ENCODE measurements at regions not wholly inside any gene's neighbourhood (a gene's known extent, or its start where the extent isn't known, plus 50 kb on each side); places are given as distances from the start of the nearest gene placed in this dataset.
"Not testable (repeated sequence)": the region's sequence is repeated elsewhere in the genome, so short reads cannot be mapped to it uniquely, and the experiment has no call there.

GRCh38 chr14:104252256-104253215 is 114.1 kb downstream of the KIF26A start:
- no peak for DNase-seq

GRCh38 chr14:104253223-104253822 is 114.9 kb downstream of the KIF26A start:
- DNase-seq: no peak

- DNase-seq: no peak
Observed at GRCh38 chr14:104253901-104254353, 115.5 kb downstream of the KIF26A start.

GRCh38 chr14:104254735-104255400 is 116.5 kb downstream of the KIF26A start:
- DNase-seq: no peak

- DNase-seq: no peak
Observed at GRCh38 chr14:104256025-104256424, 117.6 kb downstream of the KIF26A start.

GRCh38 chr14:104262515-104263514 is 124.4 kb downstream of the KIF26A start:
- no peak for DNase-seq

- no peak for DNase-seq
Observed at GRCh38 chr14:104263675-104264358, 125.4 kb downstream of the KIF26A start.

DNA sequence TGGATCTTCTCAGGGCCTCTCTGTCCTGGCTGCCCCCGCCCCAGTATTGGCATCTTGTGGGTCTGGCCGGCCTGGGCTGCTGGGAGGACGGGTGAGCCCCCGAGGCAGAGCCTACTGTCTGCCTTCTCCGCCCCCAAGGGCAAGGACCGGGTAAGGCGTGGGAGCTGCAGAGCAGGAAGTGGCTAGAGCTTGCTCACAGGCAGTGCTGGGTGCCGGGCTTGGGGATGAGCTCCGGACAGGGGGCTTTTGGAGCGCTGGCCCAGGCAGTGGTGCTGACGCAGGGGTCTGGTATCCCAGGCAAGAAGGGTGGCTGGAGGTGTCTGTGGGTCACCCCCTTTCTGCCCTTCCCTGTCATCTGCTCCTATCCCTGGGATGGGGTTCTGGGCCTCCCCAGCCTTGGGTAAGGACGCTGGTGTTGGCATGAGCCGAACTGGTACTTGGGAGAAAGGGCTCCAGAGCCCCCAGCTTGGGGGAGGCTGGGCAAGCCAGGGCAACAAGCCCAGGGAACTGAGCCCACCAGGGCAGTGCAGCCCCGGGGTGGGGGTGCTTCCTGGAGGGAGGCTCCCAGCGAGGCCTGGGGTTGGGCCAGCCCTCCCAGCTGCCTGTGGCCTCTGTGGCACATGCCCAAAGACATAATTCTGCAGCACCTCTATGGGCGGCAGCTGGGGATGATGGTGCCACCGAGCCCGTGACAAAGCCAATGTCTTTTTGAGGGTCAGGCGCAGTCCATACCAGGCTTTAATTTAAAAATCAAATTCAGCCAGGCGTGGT is 126.3 kb downstream of the KIF26A start:
- DNase-seq: no peak

GRCh38 chr14:104265918-104266630 is 127.7 kb downstream of the KIF26A start:
- no peak for DNase-seq

DNA sequence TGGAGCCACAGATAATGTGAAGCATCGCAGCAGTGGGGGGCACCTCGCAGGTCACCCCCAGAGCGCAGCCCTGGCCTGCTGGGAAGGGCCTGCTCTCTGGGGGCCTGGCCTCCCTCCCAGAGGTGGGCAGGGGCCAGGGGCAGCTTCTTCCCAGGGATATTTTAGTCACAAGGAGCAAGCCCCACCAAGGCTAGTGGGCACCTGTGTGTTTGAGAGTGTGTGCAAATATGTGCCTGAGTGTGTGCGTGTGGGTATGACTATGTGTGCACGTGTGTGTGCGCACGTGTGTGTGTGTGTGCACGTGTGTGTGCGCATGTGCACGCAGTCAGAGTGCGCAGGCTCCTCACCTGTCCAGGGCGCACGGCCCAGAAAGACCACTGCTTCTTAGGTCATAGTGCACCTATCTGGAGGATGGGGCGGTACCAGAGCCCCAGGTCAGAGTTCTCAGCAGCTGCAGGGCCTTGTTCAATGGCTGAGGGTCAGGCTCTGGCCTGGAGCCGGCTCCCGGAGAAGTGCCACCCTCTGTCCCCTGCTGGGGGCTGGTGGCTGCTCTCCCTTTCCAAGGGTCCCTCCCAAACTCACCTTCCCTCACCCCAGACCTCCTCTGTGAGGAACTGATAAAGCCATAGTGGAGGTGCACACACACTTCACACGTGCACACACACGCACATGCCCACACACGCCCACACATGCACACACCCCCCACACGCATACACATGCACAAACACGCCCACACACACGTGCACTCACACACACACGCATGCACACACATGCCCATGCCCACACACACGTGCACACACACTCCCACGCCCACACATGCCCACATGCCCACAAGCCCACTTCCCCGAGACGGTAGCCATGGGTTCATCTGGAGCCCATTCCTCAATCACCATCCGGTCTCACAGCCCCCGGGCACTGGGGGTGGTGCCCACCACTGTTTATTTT is 128.5 kb downstream of the KIF26A start:
- no peak for DNase-seq

DNA sequence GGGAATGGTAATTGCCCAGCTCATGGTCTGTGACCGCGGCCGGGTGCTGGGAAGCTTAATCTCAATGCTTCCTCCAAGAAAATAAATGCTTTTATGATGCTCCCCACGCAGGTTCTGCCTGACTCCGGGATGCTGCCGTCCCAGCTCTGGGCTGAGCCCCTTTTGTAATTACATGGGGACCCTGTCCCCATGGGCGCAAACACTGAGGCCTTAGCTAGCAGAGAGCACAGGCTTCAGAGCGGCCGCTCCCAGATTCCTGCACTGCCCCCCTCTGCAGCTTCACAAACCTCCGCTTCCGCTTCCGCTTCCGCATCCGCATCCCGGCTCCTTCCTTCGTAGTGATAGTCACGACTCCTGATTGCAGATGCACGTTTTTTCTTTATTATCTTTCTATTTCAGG is 129.5 kb downstream of the KIF26A start:
- no peak for DNase-seq

DNA sequence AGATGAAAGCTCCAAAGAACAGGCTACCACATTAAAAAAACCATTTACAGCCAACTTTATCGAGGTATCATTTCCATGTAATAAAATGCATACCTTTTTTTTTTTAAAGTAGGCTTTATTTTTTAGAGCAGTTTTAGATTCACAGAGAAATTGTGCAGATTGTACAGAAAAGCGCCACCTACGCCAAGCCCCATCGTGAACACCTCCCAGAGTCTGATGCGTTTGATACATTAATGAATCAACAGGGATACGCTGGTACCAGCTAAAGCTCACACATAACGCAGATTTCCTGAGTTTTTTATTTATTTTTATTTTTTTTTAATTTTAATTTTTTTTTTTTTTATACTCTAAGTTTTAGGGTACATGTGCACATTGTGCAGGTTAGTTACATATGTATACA is 129.9 kb downstream of the KIF26A start:
- no peak for DNase-seq

- no peak for DNase-seq
Observed at GRCh38 chr14:104268725-104269436, 130.5 kb downstream of the KIF26A start.

GRCh38 chr14:104269511-104270241 is 131.3 kb downstream of the KIF26A start:
- not testable (repeated sequence) for DNase-seq

GRCh38 chr14:104271391-104271790 is 133.0 kb downstream of the KIF26A start:
- DNase-seq: no peak

GRCh38 chr14:104274806-104275205 is 136.4 kb downstream of the KIF26A start:
- no peak for DNase-seq

DNA sequence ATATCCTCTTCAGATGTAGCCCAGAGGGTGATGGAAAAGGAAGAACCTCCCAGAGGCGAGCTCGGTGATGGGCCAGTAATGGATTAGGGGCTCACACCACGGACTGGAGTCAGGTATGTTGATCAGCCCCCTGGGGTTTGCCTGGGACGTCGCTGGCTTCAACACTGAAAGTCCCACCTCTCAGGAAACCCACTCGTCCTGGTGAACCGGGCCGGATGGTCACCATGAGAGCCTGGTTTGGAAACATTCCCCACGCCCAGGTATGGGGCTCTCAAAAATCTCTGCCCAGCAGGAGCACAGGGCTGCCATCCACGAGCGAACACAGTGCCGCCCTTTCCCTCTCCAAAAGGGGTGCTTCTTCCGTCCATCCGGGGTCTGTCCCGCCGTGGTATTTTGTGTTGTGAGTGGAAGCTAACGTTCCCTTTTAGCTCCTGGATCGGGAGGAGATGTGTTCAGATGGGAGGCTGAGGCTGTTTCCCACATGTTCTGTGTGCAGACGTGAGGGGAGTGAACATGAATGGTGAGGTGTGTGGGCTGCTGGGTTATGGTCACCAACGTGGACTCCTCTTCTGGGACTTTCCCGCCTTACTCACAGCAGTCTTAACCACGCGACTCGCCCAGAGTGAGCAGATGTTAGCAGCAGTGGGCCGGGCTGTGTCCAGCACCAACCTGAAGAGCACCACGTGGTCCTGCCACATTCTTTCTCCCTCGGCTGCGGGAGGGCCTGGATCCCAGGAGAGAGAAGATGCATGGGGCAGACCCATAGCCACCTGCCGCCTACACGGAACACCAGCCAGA is 139.2 kb downstream of the KIF26A start:
- DNase-seq: no peak

Measured in activated CD4-positive, alpha-beta T cell treated with anti-CD3 and anti-CD28 coated beads, Interleukin-2, amount 50 U/mL, for 4 hours (primary cell).